HT1080 (cell line): ENCODE measurements at regions not wholly inside any gene's neighbourhood (a gene's known extent, or its start where the extent isn't known, plus 50 kb on each side); places are given as distances from the start of the nearest gene placed in this dataset.
"Not testable (repeated sequence)": the region's sequence is repeated elsewhere in the genome, so short reads cannot be mapped to it uniquely, and the experiment has no call there.

Source experiments
- DNase-seq: peaks from one replicate; pipeline ENCODE4 v3.0.0-alpha.2; 2015; ENCODE audit warnings: low read depth

DNA sequence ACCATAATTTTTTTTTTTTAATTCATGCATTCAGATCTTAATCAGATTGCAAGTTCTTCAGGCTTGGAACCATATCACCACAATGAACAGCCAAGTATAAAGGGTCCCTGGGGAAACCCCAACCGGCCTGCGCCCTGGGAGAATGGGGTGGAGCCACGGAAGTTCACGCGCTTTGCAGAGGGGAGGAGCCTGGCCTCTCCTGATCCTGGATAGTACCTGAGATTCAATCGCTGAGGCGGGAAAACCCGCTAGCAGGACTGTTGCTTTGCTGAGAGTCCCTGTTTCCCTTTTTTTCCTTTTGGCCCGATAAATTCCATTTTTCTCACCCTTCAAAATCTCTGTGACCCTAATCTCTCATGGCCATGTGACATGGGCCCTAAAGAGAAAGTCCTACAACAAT lies 385.1 kb downstream of the IRS2 start:
- DNase-seq: no peak

DNA sequence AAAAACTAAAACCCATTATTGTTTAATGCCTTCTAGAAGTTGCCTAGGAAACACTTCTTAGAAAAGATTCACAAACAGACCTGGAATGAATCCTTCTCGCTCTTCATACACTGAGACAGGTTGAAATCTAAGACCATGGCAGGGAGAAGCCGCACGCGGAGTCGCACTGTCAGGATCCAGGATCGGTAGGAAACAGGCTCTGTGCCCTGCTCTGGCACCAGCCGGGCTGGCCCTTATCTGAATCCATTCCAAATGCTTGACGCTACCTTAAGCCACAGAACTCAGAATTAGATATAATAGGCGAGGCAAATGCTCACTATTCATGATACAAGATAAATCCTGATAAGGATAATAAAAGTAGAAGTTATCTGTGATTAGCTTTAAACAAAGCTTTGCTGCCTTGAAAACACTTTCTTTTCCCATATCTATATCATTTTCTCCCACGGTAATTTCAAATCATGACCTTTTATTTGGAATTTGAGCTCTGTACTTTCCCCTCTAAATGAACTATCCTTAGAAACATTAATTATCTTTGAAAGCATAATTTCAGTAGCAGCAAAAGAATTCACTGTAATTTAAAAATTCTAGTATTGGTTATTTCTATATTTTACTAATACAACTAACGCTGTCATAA lies 385.6 kb downstream of the IRS2 start:
- DNase-seq: no peak

DNA sequence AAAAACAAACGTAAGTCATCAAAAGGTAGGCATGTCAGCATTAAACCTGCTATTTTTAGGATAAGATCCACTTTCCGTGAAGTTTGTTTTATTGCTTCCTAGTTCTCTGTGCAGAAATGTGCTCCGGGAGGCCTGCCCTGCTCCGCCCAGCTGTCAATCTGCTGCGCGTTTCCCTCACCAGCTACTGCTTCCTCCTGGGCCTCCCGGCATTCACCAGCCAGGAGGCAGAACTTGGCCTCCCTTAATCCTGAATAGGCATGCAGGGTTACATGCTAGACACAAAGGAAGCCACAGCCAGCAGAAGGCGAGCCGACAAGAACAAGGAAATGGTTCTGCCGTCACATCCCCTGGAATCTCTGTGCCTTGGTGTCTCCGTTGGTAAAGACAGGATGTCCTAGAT lies 386.2 kb downstream of the IRS2 start:
- DNase-seq: no peak

DNA sequence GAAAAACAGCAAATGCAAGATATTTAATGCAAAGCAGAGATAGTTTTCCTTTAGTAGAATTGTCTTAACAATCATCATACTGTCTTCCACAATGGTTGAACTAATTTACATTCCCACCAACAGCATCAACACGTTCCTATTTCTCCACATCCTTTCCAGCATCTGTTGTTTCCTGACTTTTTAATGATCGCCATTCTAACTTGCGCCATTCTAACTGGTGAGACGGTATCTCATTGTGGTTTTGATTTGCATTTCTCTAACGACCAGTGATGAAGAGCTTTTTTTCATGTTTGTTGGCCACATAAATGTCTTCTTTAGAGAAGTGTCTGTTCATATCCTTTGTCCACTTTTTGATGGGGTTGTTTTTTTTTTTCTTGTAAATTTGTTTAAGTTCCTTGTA lies 388.3 kb downstream of the IRS2 start:
- DNase-seq: not testable (repeated sequence)

DNA sequence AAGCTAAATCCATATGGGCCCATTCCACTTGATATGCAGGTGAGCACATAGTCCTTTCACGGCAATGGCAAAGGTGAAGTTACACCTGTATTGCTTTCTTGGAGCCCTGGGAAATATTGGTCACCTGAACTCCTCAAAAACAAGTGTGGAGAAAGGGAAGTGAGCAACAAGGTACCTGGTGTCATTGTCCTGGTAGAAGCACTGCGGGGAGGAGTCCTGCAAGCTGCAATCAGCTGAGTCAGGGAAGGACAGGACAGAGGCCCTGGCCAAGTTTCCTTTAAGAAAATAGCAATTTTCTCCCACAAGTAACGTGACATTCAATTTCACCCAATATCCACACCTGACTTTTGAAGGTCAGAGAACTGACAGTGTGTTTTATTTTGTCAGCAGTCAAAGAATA lies 389.1 kb downstream of the IRS2 start:
- no peak for DNase-seq

DNA sequence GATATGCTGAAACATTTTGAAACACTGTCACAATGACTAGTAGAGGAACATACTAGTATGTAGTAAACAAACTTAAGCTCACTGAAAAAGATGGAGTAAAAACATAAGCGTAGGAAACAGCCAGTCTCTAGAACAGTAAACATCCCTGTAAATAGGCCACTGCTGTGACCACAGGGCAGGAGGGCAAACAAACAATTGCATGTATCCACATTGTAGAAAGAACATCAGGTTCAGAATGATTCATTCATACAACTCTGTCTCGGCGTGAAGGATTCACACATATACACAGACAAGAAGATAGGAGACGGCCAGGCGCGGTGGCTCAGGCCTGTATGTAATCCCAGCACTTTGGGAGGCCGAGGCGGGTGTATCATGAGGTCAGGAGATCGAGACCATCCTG lies 390.1 kb downstream of the IRS2 start:
- no peak for DNase-seq

DNA sequence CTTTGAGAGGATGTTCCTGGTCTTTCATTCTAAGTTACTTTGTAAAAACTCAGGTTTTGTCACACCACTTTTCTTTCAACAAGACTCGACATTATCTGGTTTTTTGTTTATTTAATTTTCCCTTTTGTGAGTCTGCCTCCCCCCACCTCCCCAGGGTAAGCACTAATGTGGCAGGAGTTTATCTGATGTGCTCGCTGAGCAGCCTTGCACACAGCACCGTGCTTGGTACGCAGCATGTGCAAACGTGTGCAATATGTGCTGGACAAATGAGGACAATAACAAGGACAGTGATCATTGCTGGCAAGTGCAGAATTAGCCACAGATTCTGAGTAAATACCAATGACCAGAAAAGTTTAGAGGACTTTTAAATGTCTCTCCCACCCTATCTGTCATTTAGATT lies 391.4 kb downstream of the IRS2 start:
- no peak for DNase-seq

DNA sequence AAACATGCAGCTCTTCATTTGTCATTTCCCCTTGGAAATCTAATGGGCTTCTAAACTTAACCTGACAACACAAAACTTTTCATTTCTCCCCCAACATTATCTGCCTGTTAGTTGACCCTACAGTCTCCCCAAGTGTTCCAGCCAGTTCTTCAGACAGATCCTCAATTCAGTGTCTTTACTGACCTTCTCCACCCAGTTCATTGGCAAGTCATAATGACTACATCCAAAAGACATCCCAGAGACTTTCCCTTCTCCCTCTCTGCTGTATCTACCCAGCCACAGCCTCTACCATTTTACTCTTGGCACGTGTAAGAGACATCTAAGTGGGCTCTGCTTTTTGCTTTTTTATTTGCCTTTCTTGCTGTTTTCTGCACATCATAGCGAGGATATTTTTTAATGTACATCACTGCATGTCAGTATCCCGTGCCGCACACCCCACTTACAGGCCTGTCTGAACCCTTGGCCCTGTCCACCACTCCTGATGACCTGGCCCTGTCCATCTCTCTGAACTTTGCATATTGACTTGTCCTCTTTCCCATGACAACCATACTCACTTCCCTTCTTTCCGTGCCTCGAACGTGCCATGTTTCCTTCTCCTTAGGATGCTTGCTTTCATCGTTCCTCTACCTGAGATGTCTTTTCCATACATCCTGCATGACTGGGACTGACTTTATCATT lies 391.9 kb downstream of the IRS2 start:
- DNase-seq: no peak

DNA sequence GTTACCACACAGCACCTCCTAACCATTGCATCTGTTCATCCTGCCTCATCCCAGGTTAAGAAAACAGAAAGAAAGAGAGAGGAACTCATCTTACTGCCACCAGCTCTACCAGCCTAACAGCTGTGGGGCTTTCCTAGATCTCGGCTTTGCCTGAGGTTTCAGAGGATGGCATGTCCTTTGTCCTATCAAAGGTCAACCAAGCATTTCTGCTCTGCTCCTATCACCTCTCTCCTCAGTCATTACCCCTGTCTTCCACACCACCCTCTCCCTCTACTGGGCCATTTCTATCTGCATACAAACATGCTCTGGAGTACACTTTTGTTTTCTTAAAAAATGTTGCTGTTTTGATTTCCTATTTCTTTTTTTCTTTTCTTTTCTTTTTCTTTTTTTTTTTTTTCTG lies 393.3 kb downstream of the IRS2 start:
- DNase-seq: no peak

DNA sequence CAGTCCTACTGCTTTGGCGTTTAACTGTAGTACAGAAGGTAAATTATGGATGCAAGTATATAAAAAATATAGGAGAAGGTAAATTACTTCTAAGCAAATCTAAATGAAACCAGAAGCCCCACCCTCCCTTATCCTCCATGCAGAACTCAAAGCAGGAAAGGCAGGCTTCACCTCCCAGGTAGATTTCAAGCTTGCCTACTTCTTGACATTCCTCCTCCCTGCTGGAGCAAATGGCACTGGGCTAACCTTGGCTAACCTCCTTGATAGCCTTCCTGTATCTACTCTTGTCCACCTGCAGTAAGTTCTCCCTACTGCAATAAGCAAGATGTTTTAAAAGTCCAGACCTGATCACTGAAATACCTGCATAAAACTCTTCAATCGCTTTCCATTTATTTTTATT lies 396.0 kb downstream of the IRS2 start:
- no peak for DNase-seq

DNA sequence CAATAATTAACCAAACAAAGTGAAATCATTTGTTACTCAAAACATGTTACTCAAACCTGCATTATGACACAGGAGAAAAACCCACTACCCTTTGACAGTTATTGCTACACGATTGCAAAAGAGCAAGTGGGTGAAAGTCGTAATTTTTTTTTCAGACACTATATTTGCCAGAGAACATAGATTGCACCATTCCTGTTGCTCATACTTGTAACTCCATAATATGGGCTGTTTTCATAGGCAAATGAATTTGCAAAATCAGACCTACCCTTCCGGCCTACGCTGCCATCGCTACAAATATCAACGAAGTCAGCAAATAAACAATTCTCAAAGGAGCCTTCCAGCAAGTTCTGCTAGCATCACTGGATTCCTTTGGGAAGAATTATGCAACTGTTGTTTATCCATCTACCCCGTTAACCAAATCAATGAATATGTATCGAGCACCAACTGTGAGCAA lies 396.5 kb downstream of the IRS2 start:
- no peak for DNase-seq

DNA sequence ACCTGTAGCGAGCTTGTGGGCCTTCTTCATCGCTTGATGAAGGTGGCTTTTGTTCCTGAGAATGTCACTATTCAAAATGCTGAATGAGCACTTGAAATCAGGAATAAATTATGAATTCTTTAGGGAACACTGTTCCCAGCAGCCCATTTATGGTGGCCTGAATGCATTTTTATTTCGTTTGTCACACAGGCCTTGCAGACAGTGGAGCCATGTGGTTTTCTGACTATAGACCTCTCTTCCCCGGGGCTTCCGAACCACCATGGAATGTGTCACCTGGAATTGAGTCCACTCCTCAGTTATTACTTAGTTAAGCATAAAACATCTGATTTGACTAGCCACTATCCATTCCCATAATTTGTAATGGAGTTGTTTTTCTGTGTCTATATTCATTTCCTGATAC lies 396.9 kb downstream of the IRS2 start:
- DNase-seq: no peak

DNA sequence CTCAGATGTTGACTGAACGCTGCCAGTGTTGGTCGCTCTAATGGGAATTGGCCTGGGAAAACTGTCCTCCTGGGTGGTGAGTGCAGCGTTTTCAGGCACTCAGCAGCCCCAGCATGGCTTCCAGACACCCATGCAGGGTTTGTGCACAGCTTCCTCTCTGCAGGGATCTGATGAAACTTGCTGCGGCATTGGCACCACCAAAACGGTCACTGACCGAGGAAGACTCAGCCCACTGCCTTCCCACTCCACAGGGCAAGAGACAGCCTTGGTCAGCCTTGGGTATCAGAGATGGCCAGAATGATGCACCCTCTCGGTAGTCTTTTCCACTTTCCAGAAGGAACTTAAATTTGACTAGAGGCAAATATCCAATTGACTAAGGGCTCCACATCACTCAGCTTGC lies 398.9 kb downstream of the IRS2 start:
- DNase-seq: no peak

DNA sequence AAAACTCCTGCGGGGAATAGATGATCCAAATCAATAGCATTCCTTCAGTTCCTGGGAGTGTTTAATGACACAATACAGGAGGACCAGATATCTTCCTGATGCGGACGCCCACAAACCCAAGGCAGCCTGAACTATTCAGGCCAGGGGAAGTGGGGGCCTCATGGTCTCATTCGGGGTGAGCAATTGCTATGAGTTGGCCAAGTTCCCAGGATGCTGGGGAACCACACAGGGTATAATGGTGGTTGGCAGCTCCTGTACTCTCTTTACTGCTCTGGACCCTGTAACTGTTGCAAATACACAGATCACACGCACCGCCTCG lies 401.2 kb downstream of the IRS2 start:
- DNase-seq: no peak

DNA sequence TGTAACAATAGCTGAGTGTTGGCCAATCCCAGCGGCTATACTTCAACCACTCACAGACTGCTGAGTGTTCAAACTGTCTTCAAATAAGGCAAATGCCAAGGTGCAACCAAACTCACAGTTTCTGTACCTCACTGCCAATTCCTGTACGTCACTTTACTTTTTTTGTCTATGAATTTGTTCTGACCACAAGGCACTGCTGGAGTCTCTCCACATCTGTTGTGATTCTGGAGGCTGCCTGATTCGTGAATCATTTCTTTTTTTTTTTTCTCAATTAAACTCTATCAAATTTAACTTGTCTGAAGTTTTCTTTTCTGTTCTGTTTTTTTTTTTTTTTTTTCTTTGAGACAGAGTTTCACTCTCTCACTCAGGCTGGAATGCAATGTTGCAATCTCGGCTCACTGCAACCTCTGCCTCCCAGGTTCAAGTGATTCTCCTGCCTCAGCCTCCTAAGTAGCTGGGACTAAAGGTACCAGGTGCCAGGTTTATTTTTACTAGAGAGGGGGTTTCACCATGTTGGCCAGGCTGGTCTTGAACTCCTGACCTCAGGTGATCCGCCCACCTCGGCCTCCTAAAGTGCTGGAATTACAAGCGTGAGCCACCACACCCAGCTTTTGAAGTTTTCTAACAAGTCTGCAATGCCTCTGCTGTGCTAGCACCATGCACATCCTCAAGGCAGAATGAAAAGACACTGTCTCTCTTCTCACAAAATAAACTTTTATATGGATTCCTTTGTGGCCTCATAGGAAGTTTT lies 401.7 kb downstream of the IRS2 start:
- DNase-seq: peak; percentile 43

DNA sequence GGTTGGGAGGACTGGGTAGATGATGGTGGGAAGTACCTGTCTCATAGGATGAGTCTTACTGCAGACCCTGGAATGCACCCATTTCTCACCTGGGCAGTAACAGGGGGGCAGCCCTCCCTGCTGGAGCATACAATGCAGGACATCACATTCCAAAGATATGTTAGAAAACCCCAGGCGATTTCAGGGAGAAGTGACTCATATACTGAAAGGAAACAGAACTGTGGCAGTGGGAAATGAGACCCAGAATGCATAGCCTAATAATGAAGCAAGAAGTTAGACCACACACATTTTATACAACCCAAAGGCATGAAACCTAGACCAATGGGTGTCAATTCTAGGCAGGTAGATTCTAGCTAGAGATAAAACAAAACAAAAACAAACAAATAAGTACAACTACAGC lies 402.7 kb downstream of the IRS2 start:
- peak; percentile 71 for DNase-seq

DNA sequence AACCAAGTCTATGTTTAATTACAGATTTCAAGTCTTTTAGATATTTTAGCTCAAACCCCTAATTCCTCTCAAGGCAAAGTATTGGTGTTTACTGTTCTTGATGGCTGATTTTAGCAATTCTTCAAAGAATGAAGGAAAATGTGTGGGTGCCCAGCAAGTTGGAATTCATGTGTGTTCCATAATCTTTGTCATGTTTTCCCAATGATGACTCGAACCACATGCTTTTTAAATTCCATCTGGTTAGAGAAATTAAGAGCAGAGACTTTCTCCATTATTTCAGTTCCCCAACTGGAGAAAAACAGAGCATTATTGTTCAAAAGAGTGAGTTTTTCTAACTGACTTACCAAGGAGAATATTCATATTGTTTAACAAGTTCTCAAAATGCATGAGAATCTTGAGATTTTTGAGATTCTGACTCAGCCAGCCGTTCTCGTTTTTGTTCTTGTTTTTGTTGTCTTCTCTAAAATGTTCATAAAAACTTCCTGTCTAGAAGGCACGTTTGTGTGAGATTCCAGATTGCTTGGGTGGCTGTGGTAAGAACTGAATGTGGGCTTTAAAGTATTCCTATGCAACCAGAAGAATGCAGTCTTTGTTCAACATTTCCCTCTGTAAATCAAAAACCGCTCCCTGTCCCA lies 404.7 kb downstream of the IRS2 start:
- peak; percentile 44 for DNase-seq

DNA sequence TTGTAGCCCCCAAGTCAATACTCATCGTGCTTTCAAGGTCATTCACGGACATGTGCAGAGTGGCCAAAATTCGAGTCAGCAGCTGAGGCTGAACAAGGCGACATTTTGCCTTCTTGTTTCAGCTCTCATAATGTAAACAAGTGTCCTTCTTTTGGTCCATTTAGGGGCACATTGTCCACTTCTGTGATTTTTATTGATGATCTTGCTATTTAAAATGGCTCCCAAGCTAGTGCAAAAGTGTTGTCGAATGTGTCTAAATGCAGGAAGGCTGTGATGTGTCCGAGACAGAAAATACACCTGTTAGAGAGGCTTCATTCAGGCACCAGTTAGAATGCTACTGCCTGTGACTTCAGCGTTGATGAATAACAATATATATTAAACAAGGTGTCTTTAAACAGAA lies 405.9 kb downstream of the IRS2 start:
- DNase-seq: no peak

DNA sequence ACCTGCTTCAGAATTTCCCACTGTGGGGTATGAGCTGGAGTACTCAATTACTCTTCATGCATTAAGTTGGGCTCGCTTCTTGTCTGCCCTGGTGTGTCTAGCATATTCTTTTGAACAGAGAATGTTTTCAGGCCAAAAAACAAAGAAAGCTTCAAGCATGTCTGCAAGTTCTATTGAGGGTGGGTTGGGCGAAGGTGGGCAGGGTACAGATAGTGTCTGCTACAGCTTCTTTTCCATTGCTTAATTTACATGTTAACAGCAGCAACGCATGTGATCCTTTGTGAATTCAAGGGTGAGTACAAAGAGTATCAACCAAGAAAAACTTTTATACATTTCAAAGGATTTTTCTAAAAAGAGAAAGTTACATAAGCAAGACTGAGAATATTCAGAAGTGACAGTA lies 406.5 kb downstream of the IRS2 start:
- no peak for DNase-seq

DNA sequence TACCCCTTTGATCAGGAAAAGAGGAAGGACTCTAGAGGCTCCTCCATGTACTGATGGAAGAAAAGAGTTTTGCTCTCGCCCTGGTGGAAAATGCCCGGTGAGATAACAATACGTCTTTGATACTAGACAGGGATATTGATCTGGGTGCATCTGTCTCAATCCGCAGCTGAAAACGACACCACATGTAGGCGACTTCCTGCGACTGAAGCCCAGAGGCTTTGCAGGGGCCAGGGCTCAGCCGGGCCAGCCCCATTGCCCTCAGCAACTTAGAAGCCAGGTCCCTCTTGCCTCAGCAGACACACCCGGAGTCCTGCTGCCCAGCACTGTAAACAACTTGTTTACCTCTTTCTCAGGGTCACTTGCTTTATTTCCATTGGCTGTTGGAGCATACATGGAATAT lies 409.4 kb downstream of the IRS2 start:
- no peak for DNase-seq

DNA sequence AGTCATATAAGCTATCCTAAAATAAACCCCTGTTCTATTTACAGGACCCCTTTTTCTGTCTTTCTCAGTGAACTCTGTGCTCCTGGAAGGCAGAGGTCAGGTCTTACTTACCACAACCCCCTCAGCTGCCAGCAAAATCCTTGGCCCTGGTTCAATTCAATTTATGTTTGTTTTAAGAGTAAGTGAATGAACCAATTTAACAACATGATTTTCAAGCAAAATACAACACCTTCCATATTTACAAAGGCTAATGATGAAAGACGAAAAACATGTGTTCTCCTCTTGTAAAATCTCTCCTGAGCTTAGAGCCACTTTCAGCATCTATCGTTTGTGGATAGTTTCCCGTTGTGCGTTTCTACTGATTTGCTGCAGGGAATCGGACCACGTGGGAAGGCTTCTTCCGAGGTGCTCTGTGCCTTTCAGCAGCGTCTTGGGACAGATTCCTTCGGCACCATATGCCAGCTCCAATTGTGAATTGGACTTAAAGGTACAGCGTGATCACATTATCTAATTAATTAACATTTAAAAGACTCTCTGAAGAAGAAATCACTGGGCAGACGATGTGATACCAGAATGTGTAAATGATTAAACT lies 411.7 kb downstream of the IRS2 start:
- no peak for DNase-seq

DNA sequence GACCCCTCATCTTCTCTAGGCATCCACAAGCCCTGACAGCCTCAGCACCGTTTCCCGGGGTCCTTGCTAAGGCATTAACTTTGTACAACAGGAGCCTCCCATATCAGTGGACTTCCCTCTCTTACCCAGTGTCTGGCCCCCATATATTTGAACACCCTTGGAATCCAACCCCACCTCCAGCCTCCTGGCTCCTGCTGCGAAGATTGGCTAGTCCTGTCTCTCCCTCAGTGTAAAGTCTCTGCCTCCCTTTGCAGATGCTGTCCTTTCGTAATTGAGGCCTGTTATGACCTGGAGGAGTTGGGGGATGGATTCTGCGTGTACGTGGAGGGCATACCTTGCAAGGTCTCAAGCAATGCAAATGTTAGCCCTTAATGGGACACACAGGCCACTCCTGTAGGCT lies 413.7 kb downstream of the IRS2 start:
- DNase-seq: no peak
